IMR-90 (cell line): ENCODE measurements at regions not wholly inside any gene's neighbourhood (a gene's known extent, or its start where the extent isn't known, plus 50 kb on each side); places are given as distances from the start of the nearest gene placed in this dataset.

Source experiments
- ATAC-seq: fragments of 200-7000 bp; cut with Tn5 transposase; 2 replicates; pipeline ENCODE4 v1.9.1; 2020; ENCODE audit warnings: low read depth, mild to moderate bottlenecking, moderate library complexity
- BruUV-seq: library from RNA; stranded (reverse); fragments of 400-500 nt; replicated peaks from 2 replicates; lab custom pipeline; 2021; lab: Mats Ljungman, UMichigan
- CTCF ChIA-PET: fragments of 300-600 bp; formaldehyde crosslinking; extraction: SDS; loops from one replicate; lab custom pipeline; 2021; ENCODE audit warnings: antibody characterized with exemption; lab: Yijun Ruan, JAX
- POLR2A ChIA-PET: fragments of 300-600 bp; sonication (Branson Sonifier 250); formaldehyde crosslinking; loops from one replicate; lab custom pipeline; 2022; ENCODE audit warnings: antibody characterized with exemption; ENCODE audit not compliant: unreplicated experiment; lab: Charles Lee
- DNase-seq: peaks from one replicate; pipeline ENCODE4 v3.0.0; 2013
- H2AFZ ChIP-seq: replicated peaks from 2 replicates; pipeline ENCODE3; 2013; ENCODE audit warnings: low read length, mild to moderate bottlenecking; ENCODE audit not compliant: poor library complexity
- H2AK5ac ChIP-seq: 2 replicates; pipeline ENCODE4 v1.6.1; 2013; ENCODE audit warnings: low read depth, low read length, inconsistent platforms
- H2AK9ac ChIP-seq: replicated peaks from 2 replicates; pipeline ENCODE3; 2013; ENCODE audit warnings: mild to moderate bottlenecking, low read depth, low read length, moderate library complexity; ENCODE audit not compliant: poor library complexity
- H2BK120ac ChIP-seq: 2 replicates; pipeline ENCODE4 v1.6.1; 2013; ENCODE audit warnings: low read depth, low read length, inconsistent platforms
- H2BK15ac ChIP-seq: 3 replicates; pipeline ENCODE4 v1.6.1; 2013; ENCODE audit warnings: low read depth, low read length, inconsistent platforms
- H2BK20ac ChIP-seq: 2 replicates; pipeline ENCODE4 v1.6.1; 2013; ENCODE audit warnings: low read depth, mild to moderate bottlenecking, inconsistent platforms, low read length, moderate library complexity
- H2BK5ac ChIP-seq: 2 replicates; pipeline ENCODE4 v1.6.1; 2013; ENCODE audit warnings: mild to moderate bottlenecking, low read depth, low read length, inconsistent platforms; ENCODE audit not compliant: poor library complexity, severe bottlenecking
- H3K14ac ChIP-seq: replicated peaks from 2 replicates; pipeline ENCODE4 v1.6.1; 2013; ENCODE audit warnings: low read depth, low read length, inconsistent platforms
- H3K18ac ChIP-seq: 2 replicates; pipeline ENCODE4 v1.6.1; 2013; ENCODE audit warnings: low read depth, low read length, control low read depth
- H3K23ac ChIP-seq: 2 replicates; pipeline ENCODE4 v1.6.1; 2013; ENCODE audit warnings: low read depth, low read length, inconsistent platforms
- H3K27ac ChIP-seq: 2 replicates; pipeline ENCODE4 v1.5.1; 2013; ENCODE audit warnings: mild to moderate bottlenecking, control low read depth, low read length; ENCODE audit not compliant: insufficient read depth
- H3K27me3 ChIP-seq: 2 replicates; pipeline ENCODE4 v1.6.1; 2013; ENCODE audit warnings: low read length; ENCODE audit not compliant: control insufficient read depth, insufficient read depth
- H3K36me3 ChIP-seq: 2 replicates; pipeline ENCODE4 v1.6.1; 2013; ENCODE audit warnings: low read length, mixed read lengths; ENCODE audit not compliant: control insufficient read depth, insufficient read depth
- H3K4ac ChIP-seq: 2 replicates; pipeline ENCODE4 v1.6.1; 2013; ENCODE audit warnings: low read depth, low read length, inconsistent platforms
- H3K4me1 ChIP-seq: 2 replicates; pipeline ENCODE4 v1.6.1; 2013; ENCODE audit warnings: low read length, mixed read lengths; ENCODE audit not compliant: control insufficient read depth, insufficient read depth
- H3K4me2 ChIP-seq: 2 replicates; pipeline ENCODE4 v1.6.1; 2013; ENCODE audit warnings: low read depth, mild to moderate bottlenecking, control low read depth, low read length, moderate library complexity
- H3K4me3 ChIP-seq: 2 replicates; pipeline ENCODE4 v1.5.1; 2013; ENCODE audit warnings: low read depth, mild to moderate bottlenecking, control low read depth, low read length, moderate library complexity; ENCODE audit not compliant: insufficient read depth
- H3K56ac ChIP-seq: 2 replicates; pipeline ENCODE4 v1.6.1; 2013; ENCODE audit warnings: low read length, inconsistent platforms; ENCODE audit not compliant: insufficient read depth; ENCODE audit errors: extremely low read depth
- H3K79me1 ChIP-seq, 2 experiments: 2 replicates each; pipeline ENCODE4 v1.6.1; 2013; ENCODE audit warnings: low read length in 2 of 2, inconsistent platforms in 1 of 2, low read depth in 1 of 2
- H3K9ac ChIP-seq: 2 replicates; pipeline ENCODE4 v1.6.1; 2013; ENCODE audit warnings: low read depth, low read length, control low read depth
- H3K9me1 ChIP-seq: 2 replicates; pipeline ENCODE4 v1.6.1; 2013; ENCODE audit warnings: low read length, inconsistent platforms; ENCODE audit not compliant: insufficient read depth
- H3K9me3 ChIP-seq: 2 replicates; pipeline ENCODE4 v1.6.1; 2013; ENCODE audit warnings: low read length; ENCODE audit not compliant: control insufficient read depth, insufficient read depth
- H4K20me1 ChIP-seq: 2 replicates; pipeline ENCODE4 v1.6.1; 2013; ENCODE audit warnings: low read length, inconsistent platforms; ENCODE audit not compliant: insufficient read depth
- H4K5ac ChIP-seq: 2 replicates; pipeline ENCODE4 v1.6.1; 2013; ENCODE audit warnings: mild to moderate bottlenecking, low read depth, low read length, control low read depth
- H4K8ac ChIP-seq, 2 experiments: 2 replicates each; pipeline ENCODE4 v1.6.1; 2013; ENCODE audit warnings: low read depth in 2 of 2, low read length in 2 of 2, control low read depth in 1 of 2, inconsistent platforms in 1 of 2
- H4K91ac ChIP-seq: 2 replicates; pipeline ENCODE4 v1.6.1; 2013; ENCODE audit warnings: low read depth, low read length, inconsistent platforms; ENCODE audit not compliant: insufficient read depth
- BHLHE40 ChIP-seq: fragments of 150-350 bp; IDR thresholded peaks from 2 replicates; pipeline ENCODE4 v1.6.1; 2016; ENCODE audit warnings: mild to moderate bottlenecking, low read depth, low read length
- CEBPB ChIP-seq: IDR thresholded peaks from 2 replicates; pipeline ENCODE4 v1.6.1; 2012; ENCODE audit warnings: low read depth, low read length, improper control_type of control experiment
- CHD1 ChIP-seq: IDR thresholded peaks from 2 replicates; pipeline ENCODE4 v1.6.1; 2012; ENCODE audit warnings: low read depth, low read length, improper control_type of control experiment
- CTCF ChIP-seq: conservative IDR thresholded peaks from 2 replicates; pipeline ENCODE4 v1.5.1; 2012; ENCODE audit warnings: mild to moderate bottlenecking, low read depth, low read length, improper control_type of control experiment
- ELK1 ChIP-seq: fragments of 150-350 bp; IDR thresholded peaks from 2 replicates; pipeline ENCODE4 v1.6.1; 2016; ENCODE audit warnings: low read depth, mild to moderate bottlenecking, low read length, moderate library complexity, borderline replicate concordance
- FOS ChIP-seq: fragments of 150-350 bp; IDR thresholded peaks from 2 replicates; pipeline ENCODE4 v1.6.1; 2016; ENCODE audit warnings: low read depth, low read length
- MAFK ChIP-seq: IDR thresholded peaks from 2 replicates; pipeline ENCODE4 v1.6.1; 2012; ENCODE audit warnings: low read depth, low read length, improper control_type of control experiment
- MAZ ChIP-seq: IDR thresholded peaks from 2 replicates; pipeline ENCODE4 v1.6.1; 2012; ENCODE audit warnings: low read depth, mild to moderate bottlenecking, low read length, improper control_type of control experiment, moderate library complexity, borderline replicate concordance
- MXI1 ChIP-seq: IDR thresholded peaks from 2 replicates; pipeline ENCODE4 v1.6.1; 2012; ENCODE audit warnings: low read depth, mild to moderate bottlenecking, low read length, moderate library complexity, borderline replicate concordance
- NFE2L2 ChIP-seq: fragments of 150-350 bp; IDR thresholded peaks from 2 replicates; pipeline ENCODE4 v1.6.1; 2016; ENCODE audit warnings: low read depth, mild to moderate bottlenecking, low read length
- POLR2A ChIP-seq: IDR thresholded peaks from 2 replicates; pipeline ENCODE4 v1.6.1; 2012; ENCODE audit warnings: mild to moderate bottlenecking, low read depth, low read length
- RAD21 ChIP-seq: IDR thresholded peaks from 2 replicates; pipeline ENCODE4 v1.6.1; 2012; ENCODE audit warnings: low read length, improper control_type of control experiment
- RCOR1 ChIP-seq: IDR thresholded peaks from 2 replicates; pipeline ENCODE4 v1.6.1; 2012; ENCODE audit warnings: mild to moderate bottlenecking, low read length, improper control_type of control experiment; ENCODE audit not compliant: insufficient replicate concordance
- RFX5 ChIP-seq: IDR thresholded peaks from 2 replicates; pipeline ENCODE4 v1.8.0; 2012; ENCODE audit warnings: low read depth, mild to moderate bottlenecking, low read length, moderate library complexity
- SMC3 ChIP-seq: fragments of 150-350 bp; IDR thresholded peaks from 2 replicates; pipeline ENCODE4 v1.6.1; 2016; ENCODE audit warnings: low read depth, mild to moderate bottlenecking, antibody characterized with exemption, low read length, moderate library complexity
- USF2 ChIP-seq: fragments of 150-350 bp; IDR thresholded peaks from 2 replicates; pipeline ENCODE4 v1.6.1; 2017; ENCODE audit warnings: mild to moderate bottlenecking, antibody characterized with exemption, low read length, low read depth
- WGBS, 2 experiments: methylation state at CpG; one replicate each; pipeline versions ENCODE4 v1.1.5 to v1.1.7; 2013; ENCODE audit warnings: missing lambda C conversion rate in 2 of 2; ENCODE audit not compliant: insufficient read length in 1 of 2; ENCODE audit errors: extremely low coverage in 2 of 2; 5-methylcytosine and 5-hydroxymethylcytosine counted together
- dilution Hi-C: fragments of 300-500 bp; cut with HindIII; formaldehyde crosslinking; loops from one replicate; pipeline ENCODE4 v1.14.3; 2018; ENCODE audit warnings: low sequenced_read_pairs; ENCODE audit not compliant: unreplicated experiment
- in situ Hi-C: fragments of 300-500 bp; cut with MboI; formaldehyde crosslinking; loops from 3 replicates; pipeline ENCODE4 v1.14.3; 2019; ENCODE audit warnings: low sequenced_read_pairs, inconsistent platforms, mixed read lengths
- intact Hi-C: fragments of 100-400 bp; cut with micrococcal nuclease; formaldehyde crosslinking; loops from 2 replicates; pipeline ENCODE4 v1.10.0; 2022

- Histone ChIP-seq H3K9me1 (no peaks in the 10 kb centered on the region), H3K27me3 (no peaks in the 10 kb centered on the region), H3K9me3 (peaks cover 4% of the 10 kb centered on the region), H3K9ac (no peak overlapping the region), H2AK9ac (no peak overlapping the region), H4K8ac (peak overlapping the region in 1 of 2 experiments; percentile 63; a peak in 1 of 4 replicates), H3K36me3 (no peaks in the 10 kb centered on the region), H3K56ac (no peak overlapping the region), H3K23ac (no peak overlapping the region), H3K27ac (no peak overlapping the region), H3K79me1 (no peaks in the 10 kb centered on the region), H4K91ac (no peak overlapping the region), H3K4me1 (no peaks in the 10 kb centered on the region), H2AFZ (no peak overlapping the region), H2BK15ac (no peak overlapping the region), H3K4me3 (no peak overlapping the region), H2BK20ac (peak overlapping the region; percentile 35; the same call in 1 of the 2 replicates), H3K18ac (peak overlapping the region; percentile 27; the same call in 1 of the 2 replicates), H3K14ac (no peak overlapping the region), H4K5ac (no peak overlapping the region; the same call in 1 of the 2 replicates), H2BK5ac (no peak overlapping the region), H3K4me2 (no peak overlapping the region), H2AK5ac (no peak overlapping the region), H4K20me1 (no peaks in the 10 kb centered on the region), H2BK120ac (peak overlapping the region; percentile 23; the same call in 1 of the 2 replicates), H3K4ac (no peak overlapping the region)
- POLR2A ChIA-PET, result no interaction called here
- ATAC-seq, result peak; percentile 99
- dilution Hi-C loops (no loop called here), in situ Hi-C loops (loop anchor here (25.0 kb wide), 1 partner anchor 454 kb away; no protein-coding TSS in a partner anchor), intact Hi-C loops (loop anchor here (1.0 to 5.0 kb wide), 5 partner anchors 142 to 731 kb away; partner anchors contain the start of gene AGA)
- TF ChIP-seq ELK1 (no peak), FOS (no peak), CTCF (peak; percentile 76), MAFK (no peak), NFE2L2 (no peak), RAD21 (peak; percentile 79), CEBPB (no peak), SMC3 (peak; percentile 75), USF2 (no peak), CHD1 (no peak), MXI1 (no peak), POLR2A (no peak), MAZ (no peak), BHLHE40 (no peak), RCOR1 (no peak), RFX5 (no peak)
- CTCF ChIA-PET, result interaction anchor here (0.7 to 1.4 kb wide), 5 partner anchors 83 to 333 kb away, joined by 3 to 5 read pairs (median 3); partner anchors contain the start of gene AGA
- WGBS, 2 experiments, result no CpG with 5 or more reads among the region's 1 CpG
- BruUV-seq, result no TSS peak
- DNase-seq, result peak; percentile 68
These were observed 201.0 kb upstream of the NEIL3 start for GRCh38 chr4:177108708-177109107.
